GM12878 (cell line): ENCODE measurements at regions not wholly inside any gene's neighbourhood (a gene's known extent, or its start where the extent isn't known, plus 50 kb on each side); places are given as distances from the start of the nearest gene placed in this dataset.

Experiments
- ATF2 ChIP-seq: IDR thresholded peaks from 2 replicates; pipeline ENCODE4 v1.6.1; 2012; ENCODE audit warnings: low read length, inconsistent platforms
- ATF7 ChIP-seq: fragments of 450-650 bp; IDR thresholded peaks from 2 replicates; pipeline ENCODE4 v1.6.1; 2016; ENCODE audit warnings: low read depth, mild to moderate bottlenecking
- BRCA1 ChIP-seq: IDR thresholded peaks from 2 replicates; pipeline ENCODE4 v1.6.1; 2011; ENCODE audit warnings: low read depth, low read length, improper control_type of control experiment
- CBX5 ChIP-seq: sonication (generic); IDR thresholded peaks from 2 replicates; pipeline ENCODE4 v1.6.1; 2016; ENCODE audit warnings: low read depth, moderate library complexity, mild to moderate bottlenecking, inconsistent platforms
- CHD4 ChIP-seq: fragments of 200-600 bp; sonication (generic); IDR thresholded peaks from 2 replicates; pipeline ENCODE4 v1.6.1; 2016; ENCODE audit warnings: mild to moderate bottlenecking
- CREB1 ChIP-seq: IDR thresholded peaks from 2 replicates; pipeline ENCODE4 v1.6.1; 2012; ENCODE audit warnings: low read depth, mild to moderate bottlenecking, inconsistent platforms
- CREM ChIP-seq: IDR thresholded peaks from 2 replicates; pipeline ENCODE4 v1.6.1; 2014; ENCODE audit warnings: antibody characterized with exemption, low read depth
- EED ChIP-seq: sonication (generic); IDR thresholded peaks from 2 replicates; pipeline ENCODE4 v1.6.1; 2016; ENCODE audit warnings: antibody characterized with exemption, low read depth
- FOXM1 ChIP-seq: IDR thresholded peaks from 2 replicates; pipeline ENCODE4 v1.6.1; 2012; ENCODE audit warnings: low read depth, mild to moderate bottlenecking, inconsistent platforms, low read length, moderate library complexity
- HCFC1 ChIP-seq: fragments of 150-350 bp; IDR thresholded peaks from 2 replicates; pipeline ENCODE4 v1.6.1; 2014; ENCODE audit warnings: low read length
- HDGF ChIP-seq: fragments of 450-650 bp; IDR thresholded peaks from 2 replicates; pipeline ENCODE4 v1.6.1; 2016; ENCODE audit warnings: antibody characterized with exemption
- MTA3 ChIP-seq: IDR thresholded peaks from 2 replicates; pipeline ENCODE4 v1.6.1; 2012; ENCODE audit warnings: low read length, inconsistent platforms, borderline replicate concordance
- MXI1 ChIP-seq: fragments of 150-350 bp; IDR thresholded peaks from 2 replicates; pipeline ENCODE4 v1.6.1; 2011; ENCODE audit warnings: low read depth, mild to moderate bottlenecking, inconsistent platforms, low read length, improper control_type of control experiment
- NBN ChIP-seq: fragments of 450-650 bp; IDR thresholded peaks from 2 replicates; pipeline ENCODE4 v1.6.1; 2016
- NFXL1 ChIP-seq: fragments of 450-650 bp; IDR thresholded peaks from 2 replicates; pipeline ENCODE4 v1.6.1; 2017; ENCODE audit warnings: antibody characterized with exemption, mild to moderate bottlenecking, borderline replicate concordance
- NFYB ChIP-seq: IDR thresholded peaks from 2 replicates; pipeline ENCODE4 v1.6.1; 2011; ENCODE audit warnings: low read depth, mild to moderate bottlenecking, low read length, improper control_type of control experiment, moderate library complexity; ENCODE audit not compliant: insufficient read depth
- PAX5 ChIP-seq: IDR thresholded peaks from 2 replicates; pipeline ENCODE4 v1.6.1; 2011; ENCODE audit warnings: low read depth, low read length, borderline replicate concordance
- RCOR1 ChIP-seq: conservative IDR thresholded peaks from 2 replicates; pipeline ENCODE4 v1.6.1; 2012; ENCODE audit warnings: low read depth, low read length, improper control_type of control experiment
- RELA ChIP-seq: fragments of 450-650 bp; IDR thresholded peaks from 2 replicates; pipeline ENCODE4 v1.8.0; 2014; ENCODE audit warnings: borderline replicate concordance; ENCODE audit not compliant: partially characterized antibody
- REST ChIP-seq: IDR thresholded peaks from 2 replicates; pipeline ENCODE4 v1.6.1; 2012; ENCODE audit warnings: mild to moderate bottlenecking, low read depth, low read length
- SMAD1 ChIP-seq: fragments of 450-650 bp; IDR thresholded peaks from 2 replicates; pipeline ENCODE4 v1.6.1; 2018; ENCODE audit warnings: mild to moderate bottlenecking, low read depth; ENCODE audit not compliant: partially characterized antibody
- SMAD5 ChIP-seq: IDR thresholded peaks from 2 replicates; pipeline ENCODE4 v1.6.1; 2016; ENCODE audit warnings: antibody characterized with exemption, low read depth
- STAT1 ChIP-seq: fragments of 450-650 bp; conservative IDR thresholded peaks from 2 replicates; pipeline ENCODE4 v1.6.1; 2014; ENCODE audit warnings: antibody characterized with exemption, mild to moderate bottlenecking
- STAT3 ChIP-seq: IDR thresholded peaks from 2 replicates; pipeline ENCODE4 v1.6.1; 2011; ENCODE audit warnings: low read depth, low read length, improper control_type of control experiment
- TARDBP ChIP-seq: IDR thresholded peaks from 2 replicates; pipeline ENCODE4 v1.6.1; 2016; ENCODE audit warnings: borderline replicate concordance
- TCF3 ChIP-seq: IDR thresholded peaks from 2 replicates; pipeline ENCODE4 v1.6.1; 2012; ENCODE audit warnings: low read depth, mild to moderate bottlenecking, low read length, borderline replicate concordance; ENCODE audit not compliant: insufficient read depth
- USF1 ChIP-seq: IDR thresholded peaks from 2 replicates; pipeline ENCODE4 v1.6.1; 2011; ENCODE audit warnings: borderline replicate concordance, low read depth, mild to moderate bottlenecking, moderate library complexity, mixed read lengths, low read length; ENCODE audit not compliant: insufficient read depth; ENCODE audit errors: extremely low read length
- WRNIP1 ChIP-seq: IDR thresholded peaks from 2 replicates; pipeline ENCODE4 v1.6.1; 2011; ENCODE audit warnings: low read depth, low read length, improper control_type of control experiment, borderline replicate concordance
- ZNF274 ChIP-seq: IDR thresholded peaks from one replicate; pipeline ENCODE4 v1.8.0; 2011; ENCODE audit not compliant: insufficient read length, insufficient read depth

GRCh38 chr21:25487046-25487594, 120.2 kb downstream of the MRPL39 start (continued):
- TF ChIP-seq REST (no peak), CREM (peak; percentile 93), NFXL1 (no peak), RCOR1 (peak; percentile 85; the same call in 1 of the 2 replicates), ATF7 (peak; percentile 91), RELA (peak; percentile 91), NBN (no peak; the same call in 1 of the 2 replicates), SMAD5 (no peak), STAT3 (no peak), CREB1 (peak; percentile 68; the same call in 1 of the 2 replicates), EED (peak; percentile 92), ZNF274 (no peak), CHD4 (no peak), MTA3 (peak; percentile 94; the same call in 1 of the 2 replicates), BRCA1 (no peak), MXI1 (no peak), ATF2 (peak; percentile 100), STAT1 (no peak), SMAD1 (peak; percentile 84), HCFC1 (no peak), WRNIP1 (no peak), NFYB (no peak), USF1 (no peak), HDGF (no peak), CBX5 (0 out of 2 replicates have a peak, but pooled peaks have one; percentile 51), TCF3 (0 out of 2 replicates have a peak, but pooled peaks have one; percentile 77), TARDBP (no peak), FOXM1 (peak; percentile 100), PAX5 (peak; percentile 90)
